Right lung (tissue), 2 donors: ENCODE measurements at regions not wholly inside any gene's neighbourhood (a gene's known extent, or its start where the extent isn't known, plus 50 kb on each side); places are given as distances from the start of the nearest gene placed in this dataset.

Source experiments
- DNase-seq, 2 donors: peaks; one replicate each; pipeline ENCODE4 v3.0.0-alpha.2; 2013

DNA sequence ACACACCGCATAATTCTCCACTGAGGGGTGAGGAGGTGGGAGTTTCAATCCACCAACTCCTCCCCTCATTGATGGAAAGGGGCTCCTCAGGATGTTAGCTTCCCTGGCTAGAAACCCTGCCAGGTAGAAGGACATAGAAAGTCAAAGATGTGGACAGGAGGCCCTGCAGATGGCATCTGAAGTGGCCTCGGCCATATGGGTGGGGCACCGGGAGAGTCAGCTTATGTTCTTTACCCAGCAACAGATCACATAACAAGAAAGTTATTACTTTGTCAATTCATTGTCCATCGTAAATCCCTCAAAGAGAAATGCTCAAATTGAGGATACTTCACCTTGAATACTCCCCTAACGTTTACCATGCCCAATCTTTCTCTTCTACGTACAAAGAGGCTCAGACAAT lies 97.3 kb upstream of the ARHGEF3 start:
- no peak for DNase-seq

GRCh38 chr3:56896357-56896756 lies 94.6 kb upstream of the ARHGEF3 start:
- DNase-seq = no peak

- DNase-seq = no peak
Measured at GRCh38 chr3:56894881-56895431, 93.2 kb upstream of the ARHGEF3 start.

DNA sequence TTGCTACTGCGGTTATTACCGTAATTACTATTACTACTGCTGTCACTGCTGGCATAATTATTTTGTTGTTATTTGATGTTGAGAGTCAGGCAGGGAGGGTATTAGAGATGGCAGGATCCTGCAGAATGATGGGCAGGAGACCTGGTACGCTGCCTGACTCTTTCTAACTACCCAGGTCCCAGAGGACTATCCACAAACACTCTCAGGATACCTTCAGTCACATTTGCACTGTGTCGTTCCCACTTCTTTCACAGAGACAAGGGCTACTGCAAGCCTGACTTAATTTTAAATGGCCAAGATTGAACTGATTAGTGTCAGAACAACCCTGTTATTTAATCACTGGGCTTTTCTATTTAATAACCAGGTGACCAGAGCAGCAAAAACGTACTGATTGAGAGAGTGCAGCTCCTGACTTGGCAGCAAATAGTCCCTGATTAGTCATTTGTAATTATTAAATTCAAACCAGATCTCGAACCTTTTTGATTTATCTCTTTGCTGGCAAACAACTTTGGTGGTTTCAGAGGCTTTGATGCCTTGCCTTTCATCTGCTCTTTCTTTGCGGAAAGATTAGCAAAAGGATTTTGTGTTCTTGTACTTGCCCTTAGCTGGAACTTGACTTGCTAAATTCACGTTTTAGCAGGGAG lies 88.8 kb upstream of the ARHGEF3 start:
- DNase-seq = no peak

- DNase-seq = no peak
Measured at GRCh38 chr3:56889131-56889530, 87.4 kb upstream of the ARHGEF3 start.

DNA sequence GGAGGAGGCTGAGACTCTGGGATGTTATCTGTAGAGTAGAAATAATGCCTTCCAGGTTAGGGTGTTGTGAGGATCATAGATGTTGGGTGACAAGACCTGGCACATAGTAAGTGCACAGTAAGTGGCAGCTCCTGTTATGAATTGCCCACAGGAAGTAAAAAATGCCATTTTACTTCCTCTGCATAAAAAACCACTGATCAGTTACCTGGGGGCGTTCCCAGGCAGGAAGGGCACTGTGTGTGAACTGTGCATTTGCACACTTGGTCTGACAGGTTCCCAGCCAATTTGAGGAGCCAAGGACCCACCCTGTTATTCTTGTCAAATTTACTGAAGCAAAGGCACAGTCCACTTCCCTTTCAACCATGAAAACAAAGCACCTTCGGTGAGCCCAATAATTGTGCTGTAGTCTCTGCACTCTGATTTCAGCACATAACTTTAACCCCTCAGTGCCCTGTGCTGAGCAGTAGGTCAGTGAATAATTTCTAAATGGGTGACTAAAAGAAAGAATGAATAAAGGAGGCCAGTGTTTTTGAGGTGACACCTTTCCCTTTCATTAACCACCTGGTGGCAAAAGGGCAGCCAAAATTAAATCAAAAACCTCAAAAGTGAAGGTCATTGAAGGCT lies 85.8 kb upstream of the ARHGEF3 start:
- no peak for DNase-seq

GRCh38 chr3:56886314-56886713 lies 84.6 kb upstream of the ARHGEF3 start:
- DNase-seq = no peak

DNA sequence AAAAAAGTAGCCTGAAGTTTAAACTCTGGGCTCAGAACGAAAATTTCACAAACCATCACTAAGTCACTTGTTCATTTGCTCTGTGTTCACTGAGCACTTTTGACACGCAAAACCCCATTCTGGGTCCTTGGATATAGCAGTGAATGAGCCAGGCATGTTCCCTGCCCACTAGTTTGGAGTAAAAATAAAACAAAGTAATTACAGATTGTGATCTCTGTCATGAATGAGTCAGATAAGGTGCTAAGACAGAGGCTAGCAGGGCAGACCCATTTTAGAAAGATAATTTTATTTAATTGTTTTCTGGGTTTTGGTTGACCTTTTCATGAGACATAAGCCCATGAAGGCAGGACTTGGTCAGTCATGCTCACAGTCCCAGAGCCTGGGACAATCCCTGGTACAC lies 84.1 kb upstream of the ARHGEF3 start:
- no peak for DNase-seq

- DNase-seq = no peak
Measured at GRCh38 chr3:56885453-56885852, 83.7 kb upstream of the ARHGEF3 start.

- DNase-seq = no peak
Measured at GRCh38 chr3:56884387-56884786, 82.6 kb upstream of the ARHGEF3 start.

- no peak for DNase-seq
Measured at GRCh38 chr3:56883828-56884227, 82.1 kb upstream of the ARHGEF3 start.

DNA sequence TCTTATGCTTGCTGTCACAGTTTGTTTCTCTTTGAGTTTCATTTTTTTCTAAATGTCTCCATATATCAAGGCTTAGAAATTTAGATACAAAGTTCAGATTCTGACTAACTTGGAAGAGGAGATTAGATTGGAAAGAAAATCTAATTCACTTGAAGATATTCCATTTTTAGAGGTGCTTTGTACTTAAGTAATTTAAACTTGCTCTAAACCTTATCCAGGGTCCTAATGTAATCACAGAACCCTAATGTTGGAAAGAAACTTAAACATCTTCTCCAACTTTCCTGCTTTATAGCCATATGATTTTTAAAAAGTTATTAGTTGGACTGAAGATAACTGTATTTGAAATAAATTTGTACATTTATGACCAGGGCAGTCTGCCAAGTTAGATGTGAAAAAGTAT lies 81.1 kb upstream of the ARHGEF3 start:
- no peak for DNase-seq

- no peak for DNase-seq
Measured at GRCh38 chr3:56881841-56882240, 80.1 kb upstream of the ARHGEF3 start.

DNA sequence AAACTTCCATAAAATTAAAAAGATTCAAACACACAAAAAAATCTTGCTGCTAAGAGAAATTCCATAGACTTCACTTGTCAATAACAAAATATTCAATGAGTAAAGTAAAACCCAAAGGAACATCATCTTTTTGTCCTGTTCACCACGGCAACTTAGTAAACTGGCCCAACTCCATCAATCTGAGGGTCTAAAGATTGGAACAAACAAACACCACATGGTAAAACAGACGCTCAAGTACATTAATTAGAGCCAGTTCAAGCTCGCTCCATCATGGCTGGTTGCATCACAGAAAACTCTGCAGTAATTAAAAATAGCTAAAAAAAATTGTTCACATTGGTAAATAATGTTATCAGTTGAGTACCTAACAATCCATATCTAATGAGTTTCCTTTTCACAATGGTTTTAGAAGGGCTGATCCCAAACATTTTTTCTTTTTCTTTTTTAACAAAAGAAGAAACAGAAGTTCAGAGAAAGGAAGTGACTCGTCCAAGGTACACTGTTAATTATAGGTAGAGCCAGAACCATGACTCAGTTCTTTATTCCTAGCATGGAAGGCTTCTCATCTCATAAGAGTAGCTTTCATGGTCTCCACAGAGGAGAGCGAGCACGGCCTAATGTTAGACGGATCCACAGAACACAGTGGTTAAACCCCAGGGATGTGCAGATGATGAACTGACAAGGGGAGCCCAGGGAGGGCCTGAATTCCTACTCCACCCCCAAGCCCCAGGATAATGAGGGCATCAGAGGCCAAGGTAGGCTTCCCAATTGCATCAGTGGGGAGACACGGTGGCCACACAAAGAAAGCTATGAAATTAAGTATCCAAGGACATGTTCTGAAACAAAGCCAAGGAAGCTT lies 79.2 kb upstream of the ARHGEF3 start:
- no peak for DNase-seq

DNA sequence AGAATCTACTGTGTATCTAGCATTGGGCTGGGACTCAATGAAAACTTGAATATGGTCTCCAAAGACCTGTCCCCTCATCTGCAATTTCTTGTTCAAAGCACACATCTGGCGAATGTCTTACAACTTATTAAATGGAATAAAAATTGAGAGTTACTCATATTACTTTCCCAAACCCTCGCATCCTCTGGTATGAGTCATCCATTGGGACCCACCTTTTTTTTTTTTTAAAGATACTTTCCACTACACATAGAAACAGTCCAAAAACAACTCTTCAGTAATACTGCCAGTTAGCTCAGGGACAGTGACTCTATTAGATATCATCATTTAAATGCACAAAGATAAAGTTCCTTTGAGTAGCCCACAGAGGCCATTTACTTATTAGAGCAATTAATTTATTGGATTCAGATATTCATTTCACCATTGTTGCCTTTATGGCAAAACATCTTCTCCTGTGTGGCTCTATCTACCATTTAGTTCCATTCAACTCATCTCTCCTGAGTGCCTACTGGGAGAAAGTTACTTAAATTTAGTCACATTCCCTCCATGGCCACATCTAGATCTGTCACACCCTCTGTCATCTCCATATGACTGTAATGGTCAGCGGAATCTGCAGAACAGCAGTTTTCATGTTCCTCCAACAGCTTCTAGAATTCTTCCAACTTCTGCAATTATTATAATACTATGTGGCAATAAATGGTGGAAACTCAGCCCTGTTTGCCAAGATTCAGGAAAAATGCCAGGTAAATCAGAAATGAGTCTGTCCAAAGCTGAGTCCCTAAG lies 77.9 kb upstream of the ARHGEF3 start:
- no peak for DNase-seq

DNA sequence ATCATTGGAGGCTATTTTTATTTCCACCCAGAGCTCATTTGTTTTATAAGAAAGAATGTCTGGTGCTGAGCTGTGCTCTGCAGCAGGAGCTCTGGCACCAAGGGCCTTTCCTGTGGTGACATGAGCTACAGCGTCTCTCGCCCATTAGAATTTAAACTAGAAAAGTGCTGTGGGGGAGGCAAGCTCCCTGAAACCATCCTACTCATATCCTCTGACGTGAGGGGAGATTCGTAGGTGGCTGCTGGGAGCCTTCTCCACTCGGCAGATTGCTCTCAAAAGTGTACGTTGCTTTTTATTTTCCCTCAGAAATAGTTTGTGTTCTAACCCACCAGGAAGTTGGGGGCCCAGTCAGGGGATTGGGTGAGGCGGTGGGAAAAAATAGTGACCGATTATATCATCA lies 76.3 kb upstream of the ARHGEF3 start:
- DNase-seq = no peak

- DNase-seq = no peak
Measured at GRCh38 chr3:56876916-56877315, 75.2 kb upstream of the ARHGEF3 start.

GRCh38 chr3:56874269-56874668 lies 72.5 kb upstream of the ARHGEF3 start:
- DNase-seq = no peak

DNA sequence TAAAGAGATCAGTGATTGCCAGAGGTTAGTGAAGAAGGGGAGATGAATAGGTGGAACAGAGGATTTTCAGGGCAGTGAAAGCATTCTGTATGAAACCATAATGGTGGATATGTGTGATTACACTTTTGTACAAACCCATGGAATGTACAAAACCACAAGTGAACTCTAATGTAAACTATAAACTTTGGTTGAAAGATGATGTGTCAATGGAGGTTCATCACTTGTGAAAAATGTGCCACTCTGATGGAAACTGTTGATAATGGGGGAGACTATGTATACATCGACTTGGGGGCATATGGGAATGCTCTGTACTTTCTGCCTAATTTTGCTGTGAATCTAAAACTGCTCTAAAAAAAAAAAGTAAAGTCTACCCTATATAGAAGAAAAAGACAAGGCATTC lies 68.7 kb upstream of the ARHGEF3 start:
- no peak for DNase-seq

GRCh38 chr3:56869157-56869889 lies 67.6 kb upstream of the ARHGEF3 start:
- no peak for DNase-seq

- no peak for DNase-seq
Measured at GRCh38 chr3:56868706-56869105, 67.0 kb upstream of the ARHGEF3 start.
